NCI-H1694 (cell line): ENCODE measurements at regions not wholly inside any gene's neighbourhood (a gene's known extent, or its start where the extent isn't known, plus 50 kb on each side); places are given as distances from the start of the nearest gene placed in this dataset.

ENCODE experiments used
- DNase-seq: peaks from one replicate; lab custom pipeline; 2025; lab: John Stamatoyannopoulos, UW

DNA sequence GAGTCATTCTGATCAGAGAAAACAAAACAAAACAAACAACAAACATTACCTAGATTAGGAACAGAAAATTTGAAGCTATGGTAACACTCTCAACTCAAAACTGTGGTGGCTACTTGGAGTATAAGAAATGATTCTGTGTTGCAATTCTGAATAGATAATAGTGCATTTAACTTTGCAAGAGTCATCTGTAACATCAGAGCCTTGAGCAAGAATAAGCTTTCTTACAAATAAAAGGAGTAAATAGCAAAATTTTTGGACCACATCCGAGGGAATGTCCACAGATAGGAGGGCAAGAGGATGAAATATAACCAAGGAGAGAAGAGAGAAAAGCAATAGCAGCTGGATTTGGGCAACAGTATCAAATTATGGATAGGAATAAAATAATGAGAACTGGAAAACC is 1090.6 kb downstream of the SLC6A15 start:
- DNase-seq = no peak

DNA sequence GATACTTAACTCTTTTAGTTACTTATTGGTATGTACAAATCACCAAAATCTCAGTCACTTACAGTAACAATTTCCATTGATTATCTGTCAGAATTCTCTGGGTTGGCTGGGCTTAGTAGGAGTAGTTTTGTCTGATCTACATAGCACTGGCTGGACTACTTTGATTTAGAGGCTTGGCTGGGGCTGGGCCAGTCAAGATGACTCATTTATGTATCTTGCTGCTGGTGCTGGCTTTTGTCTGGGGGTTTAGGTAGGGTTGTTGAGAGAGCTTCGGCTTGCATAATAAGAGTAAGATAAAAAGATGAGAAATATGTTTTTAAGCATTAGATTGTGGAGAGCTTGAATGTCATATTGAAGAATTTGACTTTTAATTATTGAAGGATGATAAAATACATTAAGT is 1093.7 kb downstream of the SLC6A15 start:
- DNase-seq = no peak

DNA sequence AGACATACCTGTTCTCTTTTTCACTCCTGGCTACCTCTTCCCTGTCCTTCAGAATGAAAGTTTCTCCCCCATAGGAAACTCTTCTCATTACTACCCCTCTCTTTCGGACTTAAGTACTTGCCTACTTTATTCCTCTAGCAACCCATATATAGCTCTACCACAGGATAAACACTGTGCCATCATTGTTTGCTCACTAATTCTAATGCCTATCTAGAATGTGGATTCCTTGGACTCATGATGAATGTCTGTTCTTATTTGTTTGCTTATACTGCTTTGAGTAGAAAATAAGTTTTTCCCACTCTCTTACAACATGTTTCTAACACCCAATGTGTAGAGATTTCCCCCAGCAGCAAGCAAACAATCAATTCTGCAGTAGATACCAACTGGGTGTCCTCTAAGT is 1094.9 kb downstream of the SLC6A15 start:
- no peak for DNase-seq

DNA sequence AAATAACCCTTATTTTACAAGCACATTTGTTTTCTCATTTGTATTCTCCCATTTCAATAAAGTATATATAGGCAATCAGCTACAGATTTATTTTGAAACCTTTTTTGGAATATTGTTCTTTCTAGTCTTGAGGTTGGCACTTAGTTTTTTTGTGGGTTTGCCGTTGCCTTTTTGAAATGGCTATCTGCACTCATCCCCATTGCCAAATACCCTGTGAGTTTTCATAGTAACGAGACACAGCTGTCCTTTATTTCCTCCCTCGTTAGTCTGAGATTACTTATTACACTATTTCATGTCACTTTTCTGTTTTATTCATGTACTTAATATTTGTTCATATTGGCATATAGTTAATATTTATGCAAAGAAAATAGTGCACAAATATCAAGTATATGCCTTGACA is 1104.0 kb downstream of the SLC6A15 start:
- no peak for DNase-seq

DNA sequence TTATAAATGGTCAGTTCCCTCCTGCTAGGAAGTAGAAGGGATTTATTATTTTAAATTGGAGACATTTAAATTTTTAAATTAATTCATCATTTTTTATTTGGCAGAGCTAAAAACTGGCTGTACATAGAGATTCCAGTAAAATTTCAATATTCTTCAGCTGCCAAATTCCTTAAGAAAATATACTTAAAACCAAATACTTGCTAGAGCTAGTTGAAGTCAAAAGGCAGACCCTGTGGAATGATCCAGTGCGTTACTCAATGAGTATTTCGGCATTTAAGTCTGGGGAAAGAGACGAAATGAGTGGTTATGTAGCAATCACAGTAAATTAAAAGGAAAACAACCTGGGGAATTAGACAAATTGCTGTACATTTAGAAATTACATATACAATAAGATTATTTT is 1104.7 kb downstream of the SLC6A15 start:
- no peak for DNase-seq

DNA sequence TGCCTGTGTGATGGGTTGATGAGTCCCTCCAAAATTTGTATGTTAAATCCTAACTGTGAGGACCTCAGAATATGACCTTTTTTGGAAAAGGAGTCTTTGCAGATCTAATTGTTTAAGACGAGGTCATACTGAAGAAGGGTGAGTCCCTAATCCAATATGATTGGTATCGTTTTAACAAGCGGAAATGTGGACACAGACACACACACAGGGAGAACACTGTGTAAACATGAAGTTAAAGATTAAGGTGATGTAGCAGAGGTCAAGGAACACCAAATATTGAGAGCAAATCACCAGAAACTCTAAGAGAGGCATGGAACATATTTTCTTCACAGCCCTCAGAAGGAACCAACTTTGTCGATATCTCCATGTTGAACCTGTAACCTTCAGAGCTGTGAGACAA is 1106.7 kb downstream of the SLC6A15 start:
- DNase-seq = no peak

DNA sequence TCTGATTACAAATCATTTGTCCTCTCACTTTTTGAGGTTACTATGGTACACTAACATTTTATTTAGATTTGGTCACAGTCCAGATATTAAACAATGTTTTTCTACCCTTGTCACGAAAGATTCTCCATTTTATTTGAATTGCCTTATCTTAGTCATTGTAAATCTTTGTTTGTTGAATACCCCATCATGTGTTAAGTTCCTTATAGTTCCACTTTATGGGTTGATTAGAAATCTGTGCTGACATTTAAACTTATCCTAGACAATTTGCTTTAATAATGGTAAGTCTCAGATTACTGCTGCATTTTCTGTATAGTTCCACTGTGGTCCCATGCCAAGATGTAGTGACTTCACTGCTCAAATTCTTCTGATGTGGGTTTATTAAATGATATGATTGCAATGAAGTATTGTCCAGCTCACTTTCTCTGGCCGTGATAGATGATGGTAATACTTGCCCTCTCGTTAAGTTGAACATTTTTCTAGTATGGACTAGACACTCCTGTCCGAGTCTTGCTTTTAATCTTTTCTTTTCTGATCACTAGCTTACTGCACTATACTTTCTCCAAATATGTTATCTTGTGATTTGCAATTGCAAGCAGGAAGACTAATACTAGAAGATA is 1107.3 kb downstream of the SLC6A15 start:
- no peak for DNase-seq

DNA sequence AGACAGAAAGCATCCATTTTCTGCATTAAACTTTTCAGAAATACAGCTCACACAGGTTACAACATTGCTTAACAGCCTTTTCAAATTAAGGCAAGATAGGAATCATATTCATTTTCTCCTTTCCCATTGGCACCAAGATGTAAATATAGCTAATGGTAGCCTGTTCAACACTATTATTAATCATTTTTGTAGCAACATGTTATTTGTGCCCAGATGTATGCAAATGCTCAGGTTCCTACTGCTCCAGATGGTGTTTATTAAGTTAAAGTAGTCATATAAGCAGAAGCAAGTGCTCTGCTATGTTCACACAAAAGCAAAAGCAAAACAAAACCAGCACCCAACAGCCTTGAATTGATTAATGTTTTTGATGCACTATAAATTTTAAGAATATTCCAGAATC is 1110.6 kb downstream of the SLC6A15 start:
- DNase-seq = peak; percentile 9

DNA sequence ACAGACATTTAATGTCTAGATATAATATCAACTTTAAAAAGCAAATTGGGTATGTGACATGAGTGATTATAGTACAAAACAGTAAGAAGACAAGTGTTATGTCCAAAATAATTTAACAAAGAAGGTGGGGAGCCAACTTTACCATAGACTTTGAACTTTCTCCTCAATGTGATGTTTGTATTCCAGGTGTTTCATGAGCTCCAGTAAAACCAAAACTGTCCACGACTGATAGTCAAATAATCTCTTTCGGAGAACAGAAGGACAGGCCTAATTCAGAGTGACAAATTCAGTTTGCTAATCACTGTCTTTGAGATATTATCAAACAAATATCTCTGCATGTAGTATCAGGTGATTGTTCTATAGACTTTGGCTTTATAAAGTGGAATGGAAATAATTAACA is 1112.6 kb downstream of the SLC6A15 start:
- no peak for DNase-seq

DNA sequence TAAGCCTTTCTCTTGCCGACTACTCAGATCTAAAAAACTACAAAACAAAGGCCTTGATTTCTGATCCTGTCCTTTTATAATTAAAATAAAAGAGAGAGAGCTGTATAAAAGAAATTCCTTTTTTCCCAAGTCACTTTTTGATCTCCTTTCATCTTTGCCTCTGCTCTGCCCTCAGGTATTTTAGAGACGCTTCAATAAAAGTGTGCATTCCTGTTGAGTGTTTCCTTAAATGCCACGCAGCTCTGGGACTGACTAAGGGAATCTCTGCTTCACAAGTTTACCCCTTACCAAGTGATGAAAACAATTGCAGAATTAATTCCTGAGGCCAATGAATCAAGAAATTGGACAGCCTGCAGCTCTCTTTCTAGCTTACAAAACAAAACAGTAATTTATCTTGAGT is 1109.8 kb downstream of the TMTC2 start:
- no peak for DNase-seq

DNA sequence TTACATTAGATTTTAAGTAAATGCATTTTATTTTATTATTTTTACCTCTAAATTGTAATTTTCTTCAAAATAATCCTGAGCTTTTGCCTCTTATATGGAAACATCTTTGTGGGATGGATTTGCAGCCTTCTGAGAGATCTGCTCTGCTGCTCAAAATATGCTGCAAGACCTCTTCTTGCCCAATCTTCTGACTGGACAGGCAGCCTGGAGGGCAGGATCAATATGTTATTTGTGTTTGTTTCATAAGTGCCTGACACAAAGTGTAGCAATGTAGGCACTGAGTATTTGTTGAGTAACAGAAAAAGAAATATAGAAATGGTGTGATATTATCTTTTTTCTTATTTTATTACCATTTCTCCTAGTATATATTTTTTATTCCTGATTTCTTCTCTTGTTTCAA is 1106.9 kb downstream of the TMTC2 start:
- no peak for DNase-seq

DNA sequence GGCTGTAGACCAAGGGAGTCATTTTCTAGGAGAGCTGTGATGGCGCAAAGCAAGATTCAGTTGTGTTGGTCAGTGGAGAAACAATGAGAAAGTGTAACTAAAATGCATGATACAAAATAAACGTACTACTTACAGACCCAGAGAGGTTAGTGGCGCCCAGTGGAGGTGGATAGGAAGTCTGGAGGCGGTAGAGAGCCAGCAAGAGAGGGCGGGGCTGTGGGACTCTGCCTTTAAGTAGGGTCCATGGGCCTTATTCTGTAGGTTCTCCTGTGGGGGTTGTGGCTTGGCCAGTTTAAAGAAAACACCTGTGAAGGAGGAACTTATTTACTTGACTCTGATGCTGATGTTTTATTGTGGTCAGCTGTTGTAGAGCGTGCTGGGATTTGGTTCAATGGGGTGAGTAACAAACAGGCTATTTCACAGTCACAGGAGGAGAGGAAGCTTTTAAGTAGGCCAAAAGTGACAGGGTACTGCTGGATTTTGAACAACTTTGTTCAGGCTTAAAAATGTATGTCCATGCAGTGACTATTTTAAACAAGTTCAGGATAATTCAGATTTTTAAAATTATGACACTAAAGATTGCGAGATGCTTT is 1097.7 kb downstream of the TMTC2 start:
- no peak for DNase-seq

DNA sequence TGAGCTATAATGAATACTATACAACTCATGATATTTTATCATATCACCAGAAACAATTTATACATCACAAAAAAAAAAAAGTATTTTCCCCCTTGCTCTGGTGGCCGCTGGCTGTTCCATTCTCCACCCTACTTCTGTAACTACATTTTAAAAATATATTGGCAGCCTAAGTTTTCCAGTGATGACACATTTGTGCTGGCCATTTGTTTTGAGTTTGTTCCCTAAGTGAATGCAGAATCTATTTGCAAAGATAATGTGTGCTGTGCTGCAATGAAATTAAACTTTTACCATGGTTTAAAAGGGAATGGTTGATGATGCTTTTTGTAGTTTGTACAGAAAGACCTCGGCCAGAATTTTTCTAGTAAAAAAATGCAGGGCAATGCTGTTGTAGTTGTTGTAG is 1092.8 kb downstream of the TMTC2 start:
- no peak for DNase-seq

DNA sequence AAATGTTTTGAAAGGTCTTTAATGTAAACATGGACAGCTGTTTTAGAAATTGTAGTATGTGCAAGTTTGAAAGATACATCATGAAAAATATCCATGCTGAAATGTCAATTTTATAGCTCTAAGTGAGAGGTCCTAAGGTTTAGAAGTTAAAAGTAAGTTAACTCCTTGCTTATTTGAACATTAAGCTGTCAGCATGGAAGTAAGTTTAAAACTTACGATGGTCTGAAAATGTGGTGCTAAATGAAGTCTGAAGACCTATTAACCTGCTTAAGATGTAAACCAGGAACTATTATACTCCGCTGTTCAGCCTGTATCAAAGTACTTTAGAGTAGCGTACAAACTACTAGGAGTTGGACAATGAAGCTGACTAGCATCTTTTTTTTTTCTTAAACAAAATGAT is 1082.4 kb downstream of the TMTC2 start:
- DNase-seq = no peak

DNA sequence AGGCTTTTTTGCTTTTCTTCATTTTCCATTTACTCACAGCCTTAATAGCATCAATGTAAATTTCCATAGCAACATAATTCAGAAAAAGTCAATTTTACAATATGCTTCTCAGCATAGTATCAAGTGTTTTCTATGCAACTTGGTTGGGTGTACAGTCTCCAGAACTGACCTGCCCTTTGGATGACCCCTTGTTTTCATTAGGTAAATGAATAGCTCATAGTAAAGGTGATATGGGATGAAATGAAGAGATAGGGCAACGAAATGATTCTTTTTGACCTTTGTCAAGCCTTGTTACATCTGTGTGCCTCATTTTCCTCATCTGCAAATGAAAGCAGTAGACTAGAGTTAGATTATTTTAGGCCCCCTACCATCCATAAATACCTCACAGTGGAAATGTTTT is 1081.0 kb downstream of the TMTC2 start:
- no peak for DNase-seq

DNA sequence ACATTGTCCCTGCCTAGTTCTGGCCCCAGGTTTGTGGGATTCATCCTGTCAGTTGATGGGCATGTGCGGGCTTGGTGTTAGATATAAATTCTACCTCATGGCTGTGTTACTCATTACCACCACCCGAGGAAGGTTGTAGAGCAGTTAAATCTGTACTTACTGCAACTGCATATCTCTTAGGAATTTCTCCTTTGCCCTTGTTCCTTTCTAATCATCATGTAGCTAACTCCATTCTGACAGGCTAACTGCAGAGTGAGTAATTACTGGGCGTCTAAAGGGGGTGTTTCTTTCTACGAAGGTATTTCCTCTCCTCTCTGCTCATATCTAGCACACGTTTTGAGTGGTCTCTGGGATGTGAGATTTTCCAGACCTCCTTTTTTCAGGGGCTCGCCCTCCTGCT is 1076.7 kb downstream of the TMTC2 start:
- no peak for DNase-seq

DNA sequence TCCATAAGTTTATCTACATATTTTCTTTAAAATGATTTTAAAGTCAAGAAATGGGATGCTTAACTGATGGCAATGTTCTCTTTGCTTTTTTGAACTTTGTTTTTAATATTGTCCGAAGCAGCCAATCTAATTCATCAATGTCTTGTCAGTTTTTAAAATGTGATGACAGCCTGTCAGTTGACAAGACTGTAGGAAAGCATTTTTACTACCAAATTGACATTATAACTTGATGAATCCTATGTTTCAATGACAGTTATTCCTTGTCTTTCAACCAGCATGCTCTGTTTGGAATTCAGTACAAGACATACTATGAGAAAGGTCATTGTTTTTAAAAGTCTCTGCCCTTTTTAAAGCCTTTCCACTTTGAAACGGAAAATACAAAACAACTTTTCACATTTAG is 1073.2 kb downstream of the TMTC2 start:
- no peak for DNase-seq

DNA sequence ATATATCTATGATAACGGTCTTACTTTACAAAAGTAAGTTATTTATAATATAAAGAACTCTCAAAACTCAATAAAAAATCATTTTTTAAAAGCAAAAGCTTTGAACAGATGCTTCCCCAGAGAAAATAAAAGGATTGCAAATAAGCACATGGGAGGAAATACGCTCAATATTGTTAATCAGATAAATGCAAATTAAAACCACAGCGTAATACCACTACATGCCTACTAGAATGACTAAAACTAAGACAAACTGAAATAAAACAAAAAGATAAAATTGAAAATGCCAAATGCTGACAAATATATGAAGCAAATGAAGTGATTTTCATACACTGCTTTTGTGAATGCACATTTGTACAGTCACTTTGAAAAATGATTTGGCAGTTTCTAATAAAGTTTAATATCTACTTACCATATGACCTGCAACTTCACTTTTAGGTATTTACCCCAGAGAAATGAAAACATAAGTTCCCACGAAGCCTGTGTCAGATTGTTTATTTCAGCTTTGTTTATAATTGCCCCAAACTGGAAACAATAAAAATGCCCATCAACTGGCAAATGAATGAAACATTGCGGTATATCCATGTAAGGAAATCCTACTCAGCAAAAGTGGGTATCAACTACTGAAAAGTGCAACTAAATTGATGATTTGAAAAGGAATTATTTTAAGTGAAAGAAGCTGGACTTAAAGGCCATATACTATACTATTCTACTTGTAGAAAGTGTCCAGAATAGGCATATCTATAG is 1072.4 kb downstream of the TMTC2 start:
- no peak for DNase-seq

DNA sequence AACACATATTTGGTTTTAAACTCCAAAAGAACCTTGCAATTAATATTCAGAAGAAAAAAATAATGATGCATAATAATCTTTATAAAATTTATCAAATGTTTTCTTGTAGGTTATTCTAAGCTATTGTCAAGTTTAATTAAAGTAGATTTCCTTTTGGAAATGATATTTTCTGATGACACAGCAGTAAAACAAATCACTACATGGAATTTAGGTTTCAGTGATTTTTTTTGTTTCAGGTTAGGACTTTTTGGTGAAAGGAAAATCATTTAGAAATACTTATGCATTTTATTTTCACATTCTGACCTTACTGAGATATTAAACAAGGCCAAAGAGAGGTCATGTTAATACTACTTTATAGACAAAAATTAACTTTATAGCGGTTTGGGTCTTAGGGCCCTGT is 1067.2 kb downstream of the TMTC2 start:
- no peak for DNase-seq

DNA sequence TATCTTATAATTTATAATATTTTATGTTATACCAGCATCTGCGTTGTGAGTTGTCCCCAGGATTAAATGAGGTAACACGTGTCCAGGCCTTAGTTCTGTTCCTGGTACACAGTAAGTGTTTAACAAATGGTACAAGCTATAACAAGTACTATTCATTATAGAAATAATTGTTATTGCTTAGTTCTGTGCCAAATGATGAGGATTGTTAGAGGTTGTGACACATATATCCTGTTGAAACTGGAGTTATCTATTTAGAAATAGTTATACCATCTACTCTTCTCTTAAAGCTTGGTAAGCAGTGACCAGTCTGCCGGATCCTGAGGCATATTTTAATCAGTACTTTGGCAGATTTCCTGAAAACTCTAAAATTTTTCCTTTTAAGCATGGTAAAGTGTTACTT is 1066.5 kb downstream of the TMTC2 start:
- no peak for DNase-seq

DNA sequence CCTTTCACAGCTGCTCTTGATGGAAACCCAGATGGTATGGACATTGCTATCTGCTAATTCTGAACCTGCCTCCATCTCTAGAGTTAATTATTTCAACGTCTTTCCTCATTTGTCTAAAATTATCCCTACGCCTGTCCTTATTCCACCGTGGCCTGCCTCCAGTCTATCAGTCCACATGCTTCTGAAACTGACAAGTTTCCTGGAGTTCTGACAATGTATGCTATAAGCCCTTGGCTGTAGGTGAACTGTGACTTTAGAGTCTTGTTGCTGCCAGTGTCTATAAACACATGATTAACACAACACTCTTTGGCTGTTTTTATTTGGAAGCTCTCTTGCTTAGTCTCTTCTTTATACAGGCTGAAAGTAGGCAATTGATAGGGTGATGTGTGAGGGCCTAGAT is 1052.9 kb downstream of the TMTC2 start:
- DNase-seq = no peak

DNA sequence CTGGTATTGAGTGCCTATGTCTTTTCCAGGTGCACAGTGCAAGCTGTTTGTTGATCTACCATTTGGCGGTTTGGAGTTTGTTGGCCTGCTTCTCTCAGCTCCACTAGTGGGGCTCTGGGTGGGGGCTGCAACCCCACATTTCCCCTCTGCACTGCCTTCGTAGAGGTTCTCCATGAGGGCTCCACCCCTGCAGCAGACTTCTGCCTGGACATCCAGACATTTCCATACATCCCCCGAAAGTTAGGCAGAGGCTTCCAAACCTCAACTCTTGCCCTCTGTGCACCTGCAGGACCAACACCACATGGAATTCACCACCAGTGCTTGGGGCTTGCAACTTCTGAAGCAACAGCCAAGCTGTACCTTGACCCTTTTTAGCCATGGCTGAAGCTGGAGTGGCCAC is 1024.1 kb downstream of the TMTC2 start:
- no peak for DNase-seq

DNA sequence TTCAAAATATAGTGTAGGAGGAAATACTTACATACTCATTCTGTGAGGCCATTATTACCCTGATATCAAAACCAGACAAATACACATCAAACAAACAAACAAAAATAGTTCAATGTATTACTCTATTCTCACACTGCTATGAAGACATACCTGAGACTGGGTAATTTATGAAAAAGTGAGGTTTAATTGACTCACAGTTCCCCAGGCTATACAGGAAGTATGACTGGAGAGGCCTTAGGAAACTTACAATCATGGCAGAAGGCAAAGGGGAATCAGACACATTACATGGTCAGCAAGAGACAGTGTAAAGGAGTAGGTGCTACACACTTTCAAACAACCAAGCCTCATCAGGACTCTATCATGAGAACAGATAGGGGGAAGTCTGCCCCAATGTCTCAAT is 1023.2 kb downstream of the TMTC2 start:
- no peak for DNase-seq

DNA sequence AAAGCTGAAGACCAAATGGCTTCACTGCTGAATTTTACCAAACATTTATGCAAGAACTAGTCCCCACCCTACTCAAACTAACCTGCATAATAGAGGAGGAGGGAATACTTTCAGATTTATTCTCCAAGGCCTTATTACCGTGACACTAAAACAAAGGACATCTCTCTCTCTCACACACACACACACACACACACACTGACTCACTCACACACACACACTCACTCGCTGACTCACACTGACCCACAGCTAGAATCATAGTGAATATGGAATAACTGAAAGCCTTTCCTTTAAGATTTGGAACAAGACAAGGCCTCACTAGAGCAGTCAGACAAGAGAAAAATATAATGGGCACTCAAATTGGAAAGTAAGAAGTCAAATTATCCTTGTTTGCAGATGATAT is 1014.1 kb downstream of the TMTC2 start:
- no peak for DNase-seq
